ENCODE measurements at regions not wholly inside any gene's neighbourhood (a gene's known extent, or its start where the extent isn't known, plus 50 kb on each side); places are given as distances from the start of the nearest gene placed in this dataset.

GRCh38 chr10:8663131-8663530 lies 608.6 kb downstream of the GATA3 start:
- TF ChIP-seq, protein P1, sequence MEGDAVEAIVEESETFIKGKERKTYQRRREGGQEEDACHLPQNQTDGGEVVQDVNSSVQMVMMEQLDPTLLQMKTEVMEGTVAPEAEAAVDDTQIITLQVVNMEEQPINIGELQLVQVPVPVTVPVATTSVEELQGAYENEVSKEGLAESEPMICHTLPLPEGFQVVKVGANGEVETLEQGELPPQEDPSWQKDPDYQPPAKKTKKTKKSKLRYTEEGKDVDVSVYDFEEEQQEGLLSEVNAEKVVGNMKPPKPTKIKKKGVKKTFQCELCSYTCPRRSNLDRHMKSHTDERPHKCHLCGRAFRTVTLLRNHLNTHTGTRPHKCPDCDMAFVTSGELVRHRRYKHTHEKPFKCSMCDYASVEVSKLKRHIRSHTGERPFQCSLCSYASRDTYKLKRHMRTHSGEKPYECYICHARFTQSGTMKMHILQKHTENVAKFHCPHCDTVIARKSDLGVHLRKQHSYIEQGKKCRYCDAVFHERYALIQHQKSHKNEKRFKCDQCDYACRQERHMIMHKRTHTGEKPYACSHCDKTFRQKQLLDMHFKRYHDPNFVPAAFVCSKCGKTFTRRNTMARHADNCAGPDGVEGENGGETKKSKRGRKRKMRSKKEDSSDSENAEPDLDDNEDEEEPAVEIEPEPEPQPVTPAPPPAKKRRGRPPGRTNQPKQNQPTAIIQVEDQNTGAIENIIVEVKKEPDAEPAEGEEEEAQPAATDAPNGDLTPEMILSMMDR (IDR thresholded peaks at IDR 0.05; ENCODE audit: poor library complexity), result no peak
- TF ChIP-seq EZH2 (IDR thresholded peaks at IDR 0.05; ENCODE audit: borderline replicate concordance) (no peak), EZH2phosphoT487 (IDR thresholded peaks at IDR 0.05; ENCODE audit: low read depth, severe bottlenecking, unreplicated experiment) (no peak)
- Histone ChIP-seq H3K4me2 (no peak overlapping the region), H3K27me3 (no peaks in the 10 kb centered on the region), H3K79me2 (no peaks in the 10 kb centered on the region), H3K4me1 (ENCODE audit: insufficient read depth) (no peaks in the 10 kb centered on the region), H4K20me1 (ENCODE audit: insufficient read depth, poor library complexity, severe bottlenecking) (no peaks in the 10 kb centered on the region), H3K9me3 (ENCODE audit: low read depth) (no peaks in the 10 kb centered on the region), H3K36me3 (replicated peaks; ENCODE audit: insufficient read depth, low read depth) (no peaks in the 10 kb centered on the region), H3K4me3 (no peak overlapping the region), H3K9me2 (replicated peaks; ENCODE audit: insufficient read depth) (no peaks in the 10 kb centered on the region), H3K27ac (no peak overlapping the region), H2AFZ (no peak overlapping the region)
- WGBS (ENCODE audit: low lambda C conversion rate, missing lambda C conversion rate), result 81% methylated on average over 2 of the region's 2 CpGs
- DNase-seq (ENCODE audit: low spot score), result no peak

DNA sequence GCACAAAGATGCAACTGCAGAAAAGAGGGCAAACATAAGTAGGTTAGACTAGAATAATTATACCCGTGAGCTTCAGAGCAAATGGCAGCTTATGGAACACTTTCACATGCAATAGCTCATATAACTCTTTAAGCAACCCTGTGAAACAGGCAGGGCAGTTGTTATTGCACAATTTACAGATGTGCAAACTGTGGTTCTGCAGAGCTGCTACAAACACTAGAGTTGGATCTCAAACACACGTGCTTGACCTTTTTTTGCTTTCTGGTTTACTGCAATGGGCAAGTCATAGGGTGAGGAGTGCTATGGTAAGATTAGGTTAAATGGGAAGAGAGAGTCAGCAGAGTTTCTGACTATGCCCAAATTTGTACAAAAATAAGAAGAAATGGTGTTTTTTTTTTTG lies 610.8 kb downstream of the GATA3 start:
- no peaks in the 10 kb centered on the region for H4K20me1 ChIP-seq (ENCODE audit: insufficient read depth, poor library complexity, severe bottlenecking)
- no peaks in the 10 kb centered on the region for H3K4me1 ChIP-seq (ENCODE audit: insufficient read depth)
- H3K36me3 ChIP-seq (replicated peaks; ENCODE audit: insufficient read depth, low read depth), result no peaks in the 10 kb centered on the region
- DNase-seq (ENCODE audit: low spot score), result peak; percentile 12
- no peaks in the 10 kb centered on the region for H3K79me2 ChIP-seq
- no peak overlapping the region for H3K27ac ChIP-seq
- H3K4me3 ChIP-seq, result no peak overlapping the region
- H3K9me2 ChIP-seq (replicated peaks; ENCODE audit: insufficient read depth), result no peaks in the 10 kb centered on the region
- H3K4me2 ChIP-seq, result no peak overlapping the region
- 67% methylated on average over 2 of the region's 2 CpGs for WGBS (ENCODE audit: low lambda C conversion rate, missing lambda C conversion rate)
- H3K9me3 ChIP-seq (ENCODE audit: low read depth), result no peaks in the 10 kb centered on the region
- H2AFZ ChIP-seq, result no peak overlapping the region
- TF ChIP-seq, protein P1 (IDR thresholded peaks at IDR 0.05; ENCODE audit: poor library complexity), result no peak
- TF ChIP-seq EZH2 (IDR thresholded peaks at IDR 0.05; ENCODE audit: borderline replicate concordance) (no peak), EZH2phosphoT487 (IDR thresholded peaks at IDR 0.05; ENCODE audit: low read depth, severe bottlenecking, unreplicated experiment) (no peak)
- H3K27me3 ChIP-seq, result no peaks in the 10 kb centered on the region

GRCh38 chr10:8670461-8670860 lies 616.0 kb downstream of the GATA3 start:
- Histone ChIP-seq H4K20me1 (ENCODE audit: insufficient read depth, poor library complexity, severe bottlenecking) (no peaks in the 10 kb centered on the region), H3K36me3 (replicated peaks; ENCODE audit: insufficient read depth, low read depth) (no peaks in the 10 kb centered on the region), H3K9me2 (replicated peaks; ENCODE audit: insufficient read depth) (no peaks in the 10 kb centered on the region), H3K4me1 (ENCODE audit: insufficient read depth) (no peaks in the 10 kb centered on the region), H3K4me3 (no peak overlapping the region), H3K27me3 (no peaks in the 10 kb centered on the region), H3K27ac (no peak overlapping the region), H2AFZ (no peak overlapping the region), H3K79me2 (no peaks in the 10 kb centered on the region), H3K4me2 (no peak overlapping the region), H3K9me3 (ENCODE audit: low read depth) (no peaks in the 10 kb centered on the region)
- TF ChIP-seq EZH2 (IDR thresholded peaks at IDR 0.05; ENCODE audit: borderline replicate concordance) (no peak), EZH2phosphoT487 (IDR thresholded peaks at IDR 0.05; ENCODE audit: low read depth, severe bottlenecking, unreplicated experiment) (no peak)
- TF ChIP-seq, protein P1 (IDR thresholded peaks at IDR 0.05; ENCODE audit: poor library complexity), result no peak
- no peak for DNase-seq (ENCODE audit: low spot score)
- 83% methylated on average over 2 of the region's 2 CpGs for WGBS (ENCODE audit: low lambda C conversion rate, missing lambda C conversion rate)

DNA sequence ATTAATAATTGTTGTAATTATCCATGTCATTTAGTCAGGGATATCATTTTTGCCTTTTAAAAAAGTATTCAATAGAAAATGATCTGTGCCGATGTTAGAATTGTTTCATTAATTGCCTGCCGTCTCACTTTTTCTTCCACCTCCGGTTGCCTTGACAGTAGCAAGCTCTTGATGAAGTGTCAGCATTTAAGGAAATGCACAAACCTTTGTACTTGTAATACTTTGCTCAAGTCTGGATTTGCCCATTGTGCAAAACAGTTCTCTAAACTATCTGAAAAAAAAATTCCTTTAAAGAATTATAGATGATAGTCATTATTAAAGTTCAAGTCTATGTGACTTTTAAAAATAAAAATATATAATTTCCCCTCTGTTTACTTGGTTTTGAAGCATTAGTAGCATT lies 619.7 kb downstream of the GATA3 start:
- Histone ChIP-seq H3K4me2 (no peak overlapping the region), H4K20me1 (ENCODE audit: insufficient read depth, poor library complexity, severe bottlenecking) (no peaks in the 10 kb centered on the region), H3K27ac (no peak overlapping the region), H3K36me3 (replicated peaks; ENCODE audit: insufficient read depth, low read depth) (no peaks in the 10 kb centered on the region), H3K9me3 (ENCODE audit: low read depth) (no peaks in the 10 kb centered on the region), H3K4me3 (no peak overlapping the region), H2AFZ (no peak overlapping the region), H3K79me2 (no peaks in the 10 kb centered on the region), H3K4me1 (ENCODE audit: insufficient read depth) (no peaks in the 10 kb centered on the region), H3K9me2 (replicated peaks; ENCODE audit: insufficient read depth) (no peaks in the 10 kb centered on the region), H3K27me3 (no peaks in the 10 kb centered on the region)
- no peak for TF ChIP-seq EZH2 (IDR thresholded peaks at IDR 0.05; ENCODE audit: borderline replicate concordance)
- TF ChIP-seq EZH2phosphoT487 (IDR thresholded peaks at IDR 0.05; ENCODE audit: low read depth, severe bottlenecking, unreplicated experiment), result no peak
- TF ChIP-seq, protein P1 (IDR thresholded peaks at IDR 0.05; ENCODE audit: poor library complexity), result no peak
- no peak for DNase-seq (ENCODE audit: low spot score)
- 74% methylated on average over 3 of the region's 3 CpGs for WGBS (ENCODE audit: low lambda C conversion rate, missing lambda C conversion rate)
